ENCODE measurements at regions not wholly inside any gene's neighbourhood (a gene's known extent, or its start where the extent isn't known, plus 50 kb on each side); places are given as distances from the start of the nearest gene placed in this dataset.
"Not testable (repeated sequence)": the region's sequence is repeated elsewhere in the genome, so short reads cannot be mapped to it uniquely, and the experiment has no call there.

DNA sequence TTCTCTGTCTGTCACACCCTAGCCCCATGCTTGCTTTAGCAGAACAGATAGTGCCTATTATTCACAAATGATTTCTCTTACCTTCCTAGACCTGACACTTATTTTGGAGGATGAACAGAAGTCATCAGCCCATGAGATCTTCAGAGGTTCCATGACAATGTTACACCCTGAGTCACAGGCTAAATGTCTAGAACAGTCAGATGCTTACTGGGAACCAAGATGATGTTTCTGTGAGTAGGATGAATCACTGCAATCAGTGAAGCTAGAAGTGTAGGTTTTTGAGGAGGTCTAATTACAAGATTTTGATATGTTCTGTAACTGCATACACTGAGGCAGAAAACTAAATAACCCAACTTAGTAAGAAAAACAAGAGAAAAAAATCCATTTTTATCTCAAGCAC lies 123.0 kb upstream of the THUMPD2 start:
- H3K36me3 ChIP-seq (ENCODE audit: insufficient read depth) = no peaks in the 10 kb centered on the region
- H3K4me3 ChIP-seq (ENCODE audit: low read depth, low read length) = no peak overlapping the region
- H3K4me1 ChIP-seq (ENCODE audit: insufficient read depth) = no peaks in the 10 kb centered on the region
- DNase-seq (ENCODE audit: extremely low spot score) = no peak
- no peak overlapping the region for H3K27ac ChIP-seq (ENCODE audit: low read depth)

DNA sequence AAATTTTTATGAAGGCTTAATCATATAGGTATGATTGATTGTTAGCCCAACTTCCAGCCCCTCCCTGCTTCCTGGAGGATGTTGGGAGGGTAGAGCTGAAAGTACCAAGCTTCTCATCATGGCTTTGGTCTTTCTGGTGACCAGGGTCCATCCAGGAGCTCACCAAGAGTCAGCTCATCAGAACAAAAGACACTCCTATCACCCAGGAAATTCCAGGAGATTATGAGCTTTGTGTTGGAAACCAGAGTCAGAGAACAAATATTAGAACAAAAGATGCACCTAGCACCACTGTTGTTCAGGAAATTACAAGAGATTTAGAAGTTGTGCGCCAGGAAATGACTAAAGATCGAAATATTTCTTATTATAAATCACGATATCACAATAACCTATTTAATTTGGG lies 119.9 kb upstream of the THUMPD2 start:
- no peak for DNase-seq (ENCODE audit: extremely low spot score)
- no peaks in the 10 kb centered on the region for H3K36me3 ChIP-seq (ENCODE audit: insufficient read depth)
- H3K27ac ChIP-seq (ENCODE audit: low read depth) = no peak overlapping the region
- H3K4me3 ChIP-seq (ENCODE audit: low read depth, low read length) = no peak overlapping the region
- 92% methylated on average over 3 of the region's 3 CpGs for WGBS
- no peaks in the 10 kb centered on the region for H3K4me1 ChIP-seq (ENCODE audit: insufficient read depth)

DNA sequence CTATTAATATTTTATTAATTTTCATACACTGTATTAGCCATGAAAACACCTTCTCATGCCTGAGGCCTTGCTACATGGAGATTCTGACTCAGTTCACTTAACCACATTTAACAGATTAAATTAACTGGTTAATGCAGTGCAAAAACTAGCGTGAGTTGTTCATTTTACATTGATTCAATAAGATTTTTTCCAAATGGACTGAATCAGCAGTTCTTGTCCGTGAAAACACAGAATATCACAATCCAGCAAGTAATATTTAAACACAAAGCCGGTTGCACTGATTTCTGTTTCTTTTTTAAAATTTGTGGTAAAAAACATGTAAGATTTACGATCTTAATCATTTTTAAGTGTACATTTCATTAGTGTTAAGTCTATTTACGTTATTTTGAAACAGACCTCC lies 118.2 kb upstream of the THUMPD2 start:
- H3K36me3 ChIP-seq (ENCODE audit: insufficient read depth) = no peaks in the 10 kb centered on the region
- DNase-seq (ENCODE audit: extremely low spot score) = no peak
- 89% methylated on average over 5 of the region's 5 CpGs for WGBS

DNA sequence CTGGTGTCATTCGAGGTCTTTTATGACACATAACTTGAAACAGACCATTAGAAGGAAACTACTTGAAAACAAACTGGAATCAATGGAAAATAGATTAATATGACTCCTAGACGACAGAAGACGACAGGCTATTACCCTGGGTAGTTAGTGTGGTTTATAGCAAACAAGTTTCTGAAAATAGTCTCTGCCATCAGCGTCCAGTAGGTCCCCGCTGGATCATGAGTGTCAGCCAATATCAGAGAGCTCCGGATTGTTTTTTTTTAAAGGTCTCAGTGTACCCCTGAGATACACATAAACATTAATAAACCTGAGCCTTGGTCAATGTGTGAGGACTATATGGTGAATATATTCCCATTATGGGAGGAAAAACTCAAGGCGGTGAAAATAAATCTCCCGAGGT lies 115.0 kb upstream of the THUMPD2 start:
- 89% methylated on average over 8 of the region's 8 CpGs for whole genome bisulfite sequencing
- Histone ChIP-seq H3K4me1 (ENCODE audit: insufficient read depth) (no peaks in the 10 kb centered on the region), H3K4me3 (ENCODE audit: low read depth, low read length) (no peak overlapping the region), H3K36me3 (ENCODE audit: insufficient read depth) (no peaks in the 10 kb centered on the region), H3K27ac (ENCODE audit: low read depth) (no peak overlapping the region)
- no peak for DNase-seq (ENCODE audit: extremely low spot score)

More for the DNA sequence above, 118.2 kb upstream of the THUMPD2 start:
- Histone ChIP-seq H3K4me3 (ENCODE audit: low read depth, low read length) (no peak overlapping the region), H3K27ac (ENCODE audit: low read depth) (no peak overlapping the region), H3K4me1 (ENCODE audit: insufficient read depth) (no peaks in the 10 kb centered on the region)

DNA sequence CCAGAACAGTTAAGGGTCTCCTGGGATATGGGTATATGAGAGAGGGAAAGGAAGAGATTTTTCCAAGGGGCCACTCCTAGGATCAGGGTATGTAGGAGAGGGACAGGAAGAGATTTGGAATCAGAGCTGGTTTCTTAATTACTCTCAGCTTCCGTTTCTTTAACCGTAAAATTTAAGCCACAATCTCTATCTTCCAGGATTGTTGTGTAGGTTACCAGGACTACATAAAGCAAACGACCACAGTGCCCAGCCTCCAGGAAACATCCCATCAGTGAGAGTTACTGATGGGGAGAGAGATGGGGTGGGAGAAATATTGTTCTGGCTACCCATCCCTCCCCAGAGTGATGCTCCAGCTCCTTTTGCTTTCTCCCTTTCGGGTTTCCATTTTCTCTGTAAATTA lies 114.6 kb upstream of the THUMPD2 start:
- no peak overlapping the region for H3K27ac ChIP-seq (ENCODE audit: low read depth)
- no peak overlapping the region for H3K4me3 ChIP-seq (ENCODE audit: low read depth, low read length)
- no peaks in the 10 kb centered on the region for H3K36me3 ChIP-seq (ENCODE audit: insufficient read depth)
- no peaks in the 10 kb centered on the region for H3K4me1 ChIP-seq (ENCODE audit: insufficient read depth)
- DNase-seq (ENCODE audit: extremely low spot score) = no peak
- WGBS = 54% methylated on average over 4 of the region's 4 CpGs

DNA sequence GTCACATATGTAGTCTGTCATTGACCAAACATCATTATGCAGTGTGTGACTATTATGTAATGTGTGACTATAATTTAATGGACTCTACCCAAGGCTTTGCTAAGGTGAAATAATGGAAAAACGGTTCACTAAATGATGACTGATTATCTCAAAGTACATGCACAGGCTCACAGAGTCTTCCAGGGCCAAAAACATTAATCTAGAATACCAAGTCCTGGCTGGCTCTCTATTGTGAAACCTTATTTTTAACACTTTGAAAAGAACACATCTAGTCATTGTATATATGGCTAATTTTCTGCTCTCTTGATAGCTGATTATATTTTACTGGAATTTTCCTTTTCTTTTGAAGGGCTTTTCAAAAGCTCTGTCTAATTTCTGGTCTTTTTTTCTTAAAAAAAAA lies 102.9 kb upstream of the THUMPD2 start:
- no peak overlapping the region for H3K27ac ChIP-seq (ENCODE audit: low read depth)
- H3K4me3 ChIP-seq (ENCODE audit: low read depth, low read length) = no peak overlapping the region
- 61% methylated on average over 1 of the region's 1 CpG for WGBS
- no peak for DNase-seq (ENCODE audit: extremely low spot score)
- no peaks in the 10 kb centered on the region for H3K36me3 ChIP-seq (ENCODE audit: insufficient read depth)
- H3K4me1 ChIP-seq (ENCODE audit: insufficient read depth) = no peaks in the 10 kb centered on the region

DNA sequence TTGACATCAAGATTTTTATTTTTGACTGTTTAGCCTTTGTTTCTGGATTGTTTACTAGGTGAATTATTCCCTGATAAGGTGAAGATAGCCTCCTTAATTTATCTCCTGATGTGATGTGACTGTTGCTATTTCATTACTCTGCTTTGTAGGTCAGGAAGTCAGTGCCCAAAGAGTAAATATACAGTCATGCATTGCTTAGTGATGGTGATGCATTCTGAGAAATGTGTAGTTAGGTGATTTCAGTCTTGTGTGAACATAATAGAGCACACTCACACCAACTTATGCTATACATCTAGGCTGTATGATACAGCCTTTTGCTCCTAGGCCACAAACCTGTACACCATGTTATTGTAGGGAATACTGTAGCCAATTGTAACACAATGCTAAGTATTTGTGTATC lies 102.4 kb upstream of the THUMPD2 start:
- no peaks in the 10 kb centered on the region for H3K4me1 ChIP-seq (ENCODE audit: insufficient read depth)
- no peaks in the 10 kb centered on the region for H3K36me3 ChIP-seq (ENCODE audit: insufficient read depth)
- H3K27ac ChIP-seq (ENCODE audit: low read depth) = no peak overlapping the region
- DNase-seq (ENCODE audit: extremely low spot score) = no peak
- H3K4me3 ChIP-seq (ENCODE audit: low read depth, low read length) = no peak overlapping the region

DNA sequence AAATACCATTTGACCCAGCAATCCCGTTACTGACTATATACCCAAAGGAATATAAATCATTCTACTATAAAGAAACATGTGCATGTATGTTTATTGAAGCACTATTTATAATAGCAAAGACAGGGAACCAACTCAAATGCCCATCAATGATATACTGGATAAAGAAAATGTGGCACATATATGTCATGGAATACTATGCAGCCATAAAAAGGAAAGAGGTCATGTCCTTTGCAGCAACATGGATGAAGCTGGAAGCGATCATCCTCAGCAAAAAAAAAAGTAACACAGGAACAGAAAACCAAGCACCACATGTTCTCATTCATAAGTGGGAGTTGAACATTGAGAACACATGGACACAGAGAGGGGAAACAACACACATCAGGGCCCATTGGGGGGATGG lies 99.9 kb upstream of the THUMPD2 start:
- H3K36me3 ChIP-seq (ENCODE audit: insufficient read depth); H3K4me1 ChIP-seq (ENCODE audit: insufficient read depth); H3K4me3 ChIP-seq (ENCODE audit: low read depth, low read length); DNase-seq (ENCODE audit: extremely low spot score); H3K27ac ChIP-seq (ENCODE audit: low read depth): not testable (repeated sequence)
- WGBS = 93% methylated on average over 2 of the region's 2 CpGs

DNA sequence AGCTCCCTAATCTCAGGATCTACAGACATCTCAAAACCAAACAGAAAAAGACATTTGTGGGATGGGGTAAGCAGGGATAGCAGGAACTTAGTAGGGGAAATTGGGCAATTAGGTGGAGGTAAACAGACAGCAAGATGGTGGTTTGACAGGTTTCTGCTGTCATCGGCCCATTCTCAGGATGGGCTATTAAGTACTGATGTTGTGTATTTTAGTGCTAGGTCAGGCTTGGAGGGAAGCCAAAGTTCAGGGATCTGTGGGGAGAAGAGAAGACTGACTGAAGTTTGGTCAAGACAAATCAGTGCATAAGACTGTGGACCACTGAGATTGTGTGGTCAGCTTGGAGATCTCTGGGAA lies 96.8 kb upstream of the THUMPD2 start:
- DNase-seq (ENCODE audit: extremely low spot score) = no peak
- H3K36me3 ChIP-seq (ENCODE audit: insufficient read depth) = no peaks in the 10 kb centered on the region
- peaks cover 2% of the 10 kb centered on the region for H3K4me1 ChIP-seq (ENCODE audit: insufficient read depth)
- WGBS = 50% methylated on average over 1 of the region's 1 CpG
- no peak overlapping the region for H3K4me3 ChIP-seq (ENCODE audit: low read depth, low read length)
- H3K27ac ChIP-seq (ENCODE audit: low read depth) = no peak overlapping the region

DNA sequence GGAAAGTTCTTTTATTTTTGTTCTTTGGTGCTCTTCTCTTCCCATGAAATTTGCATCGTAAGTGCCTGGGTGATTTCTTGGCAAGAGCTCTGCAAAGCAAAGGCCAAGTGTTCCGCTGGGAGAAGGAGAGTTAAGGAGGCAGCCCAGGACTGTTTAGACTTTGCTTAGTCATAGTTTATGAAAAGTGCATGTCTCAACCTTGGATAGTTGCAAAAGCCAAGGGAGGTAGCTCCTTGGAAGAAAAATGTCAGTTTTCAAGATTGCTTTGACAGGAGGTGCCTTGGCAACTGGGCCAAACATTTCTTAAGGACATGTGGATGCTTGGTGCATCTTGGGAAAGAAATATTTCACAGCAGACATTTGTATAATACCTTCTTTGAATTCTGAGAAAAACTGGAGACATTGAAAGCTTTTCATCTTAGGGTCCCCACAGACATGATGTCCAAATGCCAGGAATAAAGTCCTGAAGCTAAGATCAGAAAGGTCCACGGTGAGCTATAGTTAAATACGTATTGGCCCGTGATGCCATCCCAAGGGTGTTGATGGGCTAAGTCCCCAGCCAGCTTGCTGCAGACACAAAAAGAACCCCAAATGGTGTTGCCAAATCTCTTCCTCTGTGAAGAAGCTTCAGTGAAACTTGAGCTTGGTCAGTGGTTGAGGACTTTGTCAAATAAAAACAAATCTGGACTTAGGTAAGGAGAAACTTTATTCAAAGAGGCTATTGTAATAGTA lies 96.3 kb upstream of the THUMPD2 start:
- no peak overlapping the region for H3K27ac ChIP-seq (ENCODE audit: low read depth)
- no peak overlapping the region for H3K4me3 ChIP-seq (ENCODE audit: low read depth, low read length)
- peaks cover 2% of the 10 kb centered on the region for H3K4me1 ChIP-seq (ENCODE audit: insufficient read depth)
- H3K36me3 ChIP-seq (ENCODE audit: insufficient read depth) = no peaks in the 10 kb centered on the region
- no peak for DNase-seq (ENCODE audit: extremely low spot score)
- 43% methylated on average over 5 of the region's 5 CpGs for WGBS

DNA sequence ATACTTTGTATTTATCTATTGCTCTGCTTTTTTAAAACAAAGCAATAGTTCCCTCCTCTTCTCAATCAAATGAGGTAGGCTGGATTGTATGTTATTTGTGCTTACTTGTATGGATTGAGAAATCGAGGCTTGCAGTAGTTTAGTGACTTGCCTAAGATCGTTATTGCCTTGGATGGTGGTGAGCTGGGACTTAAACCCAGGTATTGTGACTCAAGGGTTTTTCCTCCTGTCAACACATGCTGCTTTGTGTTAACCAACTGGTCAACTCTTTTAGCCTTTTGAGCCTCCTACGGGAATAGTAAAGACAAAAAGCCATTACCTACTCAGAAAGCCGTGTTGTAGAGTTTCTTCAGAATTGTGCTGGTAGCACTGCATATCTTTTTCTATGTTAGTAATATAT lies 95.2 kb upstream of the THUMPD2 start:
- no peak overlapping the region for H3K4me3 ChIP-seq (ENCODE audit: low read depth, low read length)
- no peaks in the 10 kb centered on the region for H3K36me3 ChIP-seq (ENCODE audit: insufficient read depth)

DNA sequence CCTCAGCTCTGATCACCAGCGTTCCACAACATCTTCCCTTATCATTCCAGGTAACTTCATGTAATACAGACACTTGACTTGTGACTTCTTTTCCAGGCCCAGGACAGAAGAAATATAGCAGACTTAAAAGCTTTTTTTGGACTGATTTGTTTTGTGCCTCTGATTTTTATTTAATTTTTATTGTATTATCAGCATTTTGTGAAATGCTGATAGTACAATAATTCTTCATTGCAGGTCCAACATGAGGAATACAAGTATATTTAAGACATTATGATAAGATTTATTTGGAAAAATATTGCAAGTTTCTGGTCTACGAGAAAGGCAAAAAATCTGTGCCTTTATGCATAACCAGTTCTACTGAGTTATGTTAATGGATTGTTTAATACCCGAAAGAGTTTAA lies 94.5 kb upstream of the THUMPD2 start:
- no peak for DNase-seq (ENCODE audit: extremely low spot score)
- Histone ChIP-seq H3K4me1 (ENCODE audit: insufficient read depth) (peaks cover 2% of the 10 kb centered on the region), H3K4me3 (ENCODE audit: low read depth, low read length) (no peak overlapping the region), H3K27ac (ENCODE audit: low read depth) (no peak overlapping the region), H3K36me3 (ENCODE audit: insufficient read depth) (no peaks in the 10 kb centered on the region)
- 93% methylated on average over 3 of the region's 3 CpGs for WGBS

More for the DNA sequence above, 95.2 kb upstream of the THUMPD2 start:
- H3K4me1 ChIP-seq (ENCODE audit: insufficient read depth) = peaks cover 2% of the 10 kb centered on the region
- H3K27ac ChIP-seq (ENCODE audit: low read depth) = no peak overlapping the region
- 93% methylated on average over 4 of the region's 4 CpGs for WGBS
- no peak for DNase-seq (ENCODE audit: extremely low spot score)

DNA sequence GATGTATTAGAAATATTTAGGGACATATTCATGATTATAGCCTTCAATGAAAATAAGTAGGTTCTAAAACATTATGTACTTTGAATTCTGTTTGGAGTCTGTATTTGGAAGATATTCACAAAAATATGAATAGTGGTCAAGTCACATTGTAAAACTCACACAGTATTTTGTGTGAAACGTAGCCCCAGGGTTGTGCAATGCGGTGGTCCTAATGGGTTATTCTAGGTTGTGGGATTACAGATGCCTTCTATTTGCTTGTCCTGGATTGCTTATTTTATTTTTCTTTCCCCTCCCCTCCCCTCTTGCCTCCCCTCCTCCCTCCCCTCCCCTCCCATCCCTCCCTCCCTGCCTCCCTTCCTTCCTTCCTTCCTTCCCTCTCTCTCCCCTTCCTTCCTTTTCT lies 93.7 kb upstream of the THUMPD2 start:
- Histone ChIP-seq H3K27ac (ENCODE audit: low read depth) (no peak overlapping the region), H3K36me3 (ENCODE audit: insufficient read depth) (no peaks in the 10 kb centered on the region), H3K4me1 (ENCODE audit: insufficient read depth) (peaks cover 2% of the 10 kb centered on the region), H3K4me3 (ENCODE audit: low read depth, low read length) (no peak overlapping the region)
- DNase-seq (ENCODE audit: extremely low spot score) = no peak
- WGBS = 95% methylated on average over 2 of the region's 2 CpGs

DNA sequence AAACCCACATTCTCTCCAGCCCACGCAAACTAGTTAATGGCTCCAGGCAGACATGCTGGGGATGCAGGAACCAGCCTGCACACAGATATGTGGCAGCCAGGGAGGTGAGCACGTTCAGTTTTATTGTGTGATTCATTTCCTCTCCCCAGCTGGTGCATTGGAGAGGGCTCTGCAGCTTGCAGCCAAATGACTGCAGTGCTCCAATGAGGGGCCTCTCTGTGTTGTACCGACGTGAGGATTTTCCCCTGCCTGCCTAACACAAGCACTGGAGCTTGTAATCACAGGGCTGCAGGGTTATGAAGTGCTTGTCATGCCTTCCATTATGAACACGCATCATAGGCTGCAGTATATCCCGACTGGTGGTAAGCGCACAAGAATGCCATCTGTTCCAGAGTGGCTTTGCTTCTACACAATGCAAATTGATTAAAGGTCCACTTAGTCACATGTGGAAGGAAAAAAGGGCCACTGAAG lies 92.3 kb upstream of the THUMPD2 start:
- peak; percentile 18 for DNase-seq (ENCODE audit: extremely low spot score)
- H3K4me1 ChIP-seq (ENCODE audit: insufficient read depth) = peaks cover 2% of the 10 kb centered on the region
- H3K4me3 ChIP-seq (ENCODE audit: low read depth, low read length) = no peak overlapping the region
- no peak overlapping the region for H3K27ac ChIP-seq (ENCODE audit: low read depth)
- 47% methylated on average over 7 of the region's 7 CpGs for WGBS
- H3K36me3 ChIP-seq (ENCODE audit: insufficient read depth) = no peaks in the 10 kb centered on the region

DNA sequence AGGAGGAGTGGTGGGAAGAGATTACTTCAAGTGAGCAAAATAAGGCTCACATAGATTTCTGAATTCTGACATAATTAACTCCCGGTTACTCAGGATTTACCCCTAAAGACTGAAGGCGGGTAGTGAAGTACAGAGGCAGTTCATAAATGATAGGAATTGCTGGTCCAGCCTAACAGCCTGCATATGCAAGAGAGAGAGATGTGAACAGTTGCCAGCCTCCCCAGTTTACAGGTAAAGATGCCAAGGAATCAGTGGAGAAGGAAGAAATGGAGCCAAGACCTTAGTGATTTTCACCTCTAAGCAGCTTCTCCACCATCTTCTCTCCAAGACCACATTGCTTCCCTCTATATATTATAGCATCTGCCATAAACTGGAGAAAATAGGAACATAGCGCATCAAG lies 91.8 kb upstream of the THUMPD2 start:
- H3K36me3 ChIP-seq (ENCODE audit: insufficient read depth) = no peaks in the 10 kb centered on the region

More for the DNA sequence above, 91.8 kb upstream of the THUMPD2 start:
- 87% methylated on average over 3 of the region's 3 CpGs for whole genome bisulfite sequencing
- Histone ChIP-seq H3K27ac (ENCODE audit: low read depth) (no peak overlapping the region), H3K4me3 (ENCODE audit: low read depth, low read length) (no peak overlapping the region), H3K4me1 (ENCODE audit: insufficient read depth) (peaks cover 2% of the 10 kb centered on the region)
- no peak for DNase-seq (ENCODE audit: extremely low spot score)

Data from urinary bladder (tissue), 3 donors.